H1 (cell line): ENCODE measurements at regions not wholly inside any gene's neighbourhood (a gene's known extent, or its start where the extent isn't known, plus 50 kb on each side); places are given as distances from the start of the nearest gene placed in this dataset.

ENCODE experiments used
- CTCF ChIA-PET: fragments of 300-600 bp; sonication (Branson Sonifier 250); formaldehyde crosslinking; loops from one replicate; lab custom pipeline; 2021; ENCODE audit not compliant: partially characterized antibody; lab: Charles Lee
- POLR2A ChIA-PET: fragments of 300-600 bp; sonication (Branson Sonifier 250); formaldehyde crosslinking; loops from one replicate; lab custom pipeline; 2021; ENCODE audit warnings: inconsistent platforms; ENCODE audit not compliant: partially characterized antibody; lab: Charles Lee
- DNase-seq, 2 experiments: peaks; one replicate each; pipeline versions ENCODE4 v3.0.0 to v3.0.0-alpha.2; 2010 to 2022; ENCODE audit warnings: low spot score in 2 of 2, low read depth in 1 of 2, mixed read lengths in 1 of 2
- FAIRE-seq: peaks from 2 replicates; lab custom pipeline; 2011; peaks lifted over from hg19 to GRCh38; lab: Jason Lieb, UNC
- H2AFZ ChIP-seq: 2 replicates; pipeline ENCODE4 v1.8.1; 2012; ENCODE audit warnings: low read length, inconsistent platforms
- H2AK5ac ChIP-seq: 2 replicates; pipeline ENCODE4 v1.6.1; 2013; ENCODE audit warnings: low read depth, low read length
- H2BK120ac ChIP-seq: replicated peaks from 2 replicates; pipeline ENCODE3; 2013; ENCODE audit warnings: low read depth, low read length, inconsistent platforms
- H2BK12ac ChIP-seq: 2 replicates; pipeline ENCODE4 v1.6.1; 2013; ENCODE audit warnings: low read depth, low read length
- H2BK15ac ChIP-seq: 2 replicates; pipeline ENCODE4 v1.6.1; 2013; ENCODE audit warnings: low read length
- H2BK20ac ChIP-seq: 2 replicates; pipeline ENCODE4 v1.6.1; 2013; ENCODE audit warnings: low read length
- H2BK5ac ChIP-seq: 2 replicates; pipeline ENCODE4 v1.6.1; 2013; ENCODE audit warnings: low read depth, low read length
- H3K14ac ChIP-seq: 2 replicates; pipeline ENCODE4 v1.6.1; 2013; ENCODE audit warnings: inconsistent platforms; ENCODE audit not compliant: insufficient read length
- H3K18ac ChIP-seq: 2 replicates; pipeline ENCODE4 v1.6.1; 2013; ENCODE audit warnings: low read length; ENCODE audit errors: extremely low read depth
- H3K23ac ChIP-seq: 2 replicates; pipeline ENCODE4 v1.6.1; 2013; ENCODE audit warnings: inconsistent platforms; ENCODE audit not compliant: insufficient read length
- H3K23me2 ChIP-seq: 2 replicates; pipeline ENCODE4 v1.6.1; 2013; ENCODE audit warnings: low read depth, low read length
- H3K27ac ChIP-seq: 2 replicates; pipeline ENCODE4 v1.6.1; 2011; ENCODE audit warnings: low read depth, low read length, inconsistent platforms
- H3K27me3 ChIP-seq, 4 experiments: replicated peaks in 1 of 4; 1 replicate in 1 of 4; 2 replicates in 3 of 4; pipeline versions ENCODE4 v1.6.1 to v1.8.1; 2011 to 2013; ENCODE audit warnings: low read length in 3 of 4, mild to moderate bottlenecking in 3 of 4, inconsistent platforms in 2 of 4, mixed read lengths in 2 of 4, moderate library complexity in 1 of 4; ENCODE audit not compliant: control insufficient read depth in 3 of 4, insufficient read depth in 3 of 4; ENCODE audit errors: extremely low read depth in 1 of 4
- H3K36me3 ChIP-seq, 4 experiments: 2 replicates each; pipeline versions ENCODE4 v1.6.1 to v1.8.1; 2011 to 2013; ENCODE audit warnings: mild to moderate bottlenecking in 4 of 4, low read length in 3 of 4, moderate library complexity in 2 of 4, control low read depth in 1 of 4, inconsistent platforms in 1 of 4; ENCODE audit not compliant: insufficient read depth in 4 of 4, control insufficient read depth in 2 of 4
- H3K4ac ChIP-seq: replicated peaks from 2 replicates; pipeline ENCODE3; 2013; ENCODE audit warnings: low read length, low read depth, mixed read lengths, inconsistent platforms; ENCODE audit not compliant: insufficient read length
- H3K4me1 ChIP-seq, 4 experiments: replicated peaks in 1 of 4; 1 replicate in 1 of 4; 2 replicates in 3 of 4; pipeline versions ENCODE4 v1.6.1 to v1.8.1; 2011 to 2013; ENCODE audit warnings: low read length in 3 of 4, inconsistent platforms in 2 of 4, mixed read lengths in 1 of 4; ENCODE audit not compliant: insufficient read depth in 4 of 4, control insufficient read depth in 3 of 4
- H3K4me2 ChIP-seq, 2 experiments: 2 replicates each; pipeline versions ENCODE4 v1.6.1 to v1.8.1; 2011 to 2013; ENCODE audit warnings: low read depth in 2 of 2, low read length in 2 of 2, control low read depth in 1 of 2, inconsistent platforms in 1 of 2, mild to moderate bottlenecking in 1 of 2; ENCODE audit not compliant: insufficient read depth in 1 of 2
- H3K4me3 ChIP-seq, 4 experiments: fragments of 200-600, 300-600 bp in 1 of 4; sonication (generic), shearing (Covaris generic), sonication (Bioruptor Twin) in 1 of 4; 2 replicates each; pipeline versions ENCODE4 v1.5.1 to v1.8.1; 2011 to 2016; ENCODE audit warnings: low read length in 4 of 4, low read depth in 3 of 4, control low read depth in 2 of 4, inconsistent platforms in 2 of 4, mild to moderate bottlenecking in 2 of 4, mixed read lengths in 1 of 4, moderate library complexity in 1 of 4; ENCODE audit not compliant: insufficient read depth in 2 of 4; ENCODE audit errors: extremely low read depth in 1 of 4
- H3K56ac ChIP-seq: replicated peaks from 2 replicates; pipeline ENCODE3; 2013; ENCODE audit warnings: low read depth, mild to moderate bottlenecking, mixed read lengths, low read length, inconsistent platforms; ENCODE audit not compliant: insufficient read length
- H3K79me1 ChIP-seq: 2 replicates; pipeline ENCODE4 v1.6.1; 2013; ENCODE audit warnings: low read depth, low read length, control low read depth
- H3K79me2 ChIP-seq, 2 experiments: 2 replicates each; pipeline versions ENCODE4 v1.6.1 to v1.8.1; 2012 to 2013; ENCODE audit warnings: low read length in 2 of 2, mild to moderate bottlenecking in 2 of 2, inconsistent platforms in 1 of 2; ENCODE audit not compliant: insufficient read depth in 2 of 2, control insufficient read depth in 1 of 2
- H3K9ac ChIP-seq, 4 experiments: replicated peaks in 1 of 4; 1 replicate in 1 of 4; 2 replicates in 3 of 4; pipeline versions ENCODE4 v1.6.1 to v1.8.1; 2011 to 2013; ENCODE audit warnings: low read depth in 3 of 4, low read length in 3 of 4, control low read depth in 2 of 4, mild to moderate bottlenecking in 2 of 4, moderate library complexity in 2 of 4, inconsistent platforms in 1 of 4; ENCODE audit errors: extremely low read depth in 1 of 4
- H3K9me3 ChIP-seq, 2 experiments: 2 replicates each; pipeline versions ENCODE4 v1.6.1 to v1.8.1; 2012 to 2013; ENCODE audit warnings: mild to moderate bottlenecking in 2 of 2, moderate library complexity in 2 of 2, control low read depth in 1 of 2, inconsistent platforms in 1 of 2, low read depth in 1 of 2, low read length in 1 of 2, mixed read lengths in 1 of 2; ENCODE audit not compliant: insufficient read depth in 2 of 2
- H4K20me1 ChIP-seq, 2 experiments: replicated peaks in 1 of 2; 2 replicates each; pipeline versions ENCODE3 to v1.8.1; 2011 to 2013; ENCODE audit warnings: inconsistent platforms in 2 of 2, low read length in 2 of 2, mild to moderate bottlenecking in 1 of 2; ENCODE audit not compliant: insufficient read depth in 2 of 2, control insufficient read depth in 1 of 2
- H4K5ac ChIP-seq: 2 replicates; pipeline ENCODE4 v1.6.1; 2013; ENCODE audit warnings: low read length, low read depth, mixed read lengths, inconsistent platforms; ENCODE audit not compliant: insufficient read length
- H4K8ac ChIP-seq: 2 replicates; pipeline ENCODE4 v1.8.0; 2013; ENCODE audit warnings: mild to moderate bottlenecking, moderate library complexity, low read length, inconsistent platforms; ENCODE audit not compliant: insufficient read depth; ENCODE audit errors: extremely low read depth
- H4K91ac ChIP-seq: replicated peaks from 2 replicates; pipeline ENCODE3; 2013; ENCODE audit warnings: low read length, mixed read lengths, inconsistent platforms; ENCODE audit not compliant: insufficient read length
- CHD1 ChIP-seq: IDR thresholded peaks from 2 replicates; pipeline ENCODE4 v1.6.1; 2012; ENCODE audit warnings: low read depth, low read length, improper control_type of control experiment
- CTCF ChIP-seq, 3 experiments: IDR thresholded peaks; 1 replicate in 2 of 3; 2 replicates in 1 of 3; pipeline versions ENCODE4 v1.5.1 to v1.6.1; 2011; ENCODE audit warnings: low read length in 3 of 3, mild to moderate bottlenecking in 3 of 3, inconsistent platforms in 2 of 3, low read depth in 1 of 3, moderate library complexity in 1 of 3; ENCODE audit not compliant: insufficient read depth in 1 of 3; ENCODE audit errors: control extremely low read depth in 1 of 3
- EZH2 ChIP-seq: fragments of 200-600 bp; sonication (generic); IDR thresholded peaks from 2 replicates; pipeline ENCODE4 v1.7.1; 2012; ENCODE audit warnings: low read depth, mild to moderate bottlenecking, moderate library complexity, low read length, inconsistent platforms; ENCODE audit not compliant: severe bottlenecking
- GABPA ChIP-seq: IDR thresholded peaks from 2 replicates; pipeline ENCODE4 v1.6.1; 2011; ENCODE audit warnings: mild to moderate bottlenecking, low read length, moderate library complexity, borderline replicate concordance; ENCODE audit not compliant: insufficient read depth
- HDAC2 ChIP-seq, 2 experiments: fragments of 300-600 bp in 1 of 2; sonication (generic) in 1 of 2; IDR thresholded peaks; 2 replicates each; pipeline ENCODE4 v1.6.1; 2011 to 2012; ENCODE audit warnings: low read depth in 2 of 2, low read length in 2 of 2, mild to moderate bottlenecking in 2 of 2, moderate library complexity in 2 of 2, borderline replicate concordance in 1 of 2, inconsistent platforms in 1 of 2
- KDM4A ChIP-seq: IDR thresholded peaks from one replicate; pipeline ENCODE4 v1.7.1; 2012; ENCODE audit warnings: low read depth, mild to moderate bottlenecking, moderate library complexity, low read length, inconsistent platforms; ENCODE audit not compliant: severe bottlenecking
- MAFK ChIP-seq: IDR thresholded peaks from 2 replicates; pipeline ENCODE4 v1.6.1; 2012; ENCODE audit warnings: low read depth, mild to moderate bottlenecking, improper control_type of control experiment, low read length
- RAD21 ChIP-seq, 2 experiments: IDR thresholded peaks in 1 of 2; conservative IDR thresholded peaks in 1 of 2; 2 replicates each; pipeline ENCODE4 v1.6.1; 2011; ENCODE audit warnings: low read depth in 2 of 2, low read length in 2 of 2, improper control_type of control experiment in 1 of 2, inconsistent platforms in 1 of 2, mild to moderate bottlenecking in 1 of 2, moderate library complexity in 1 of 2
- SAP30 ChIP-seq: fragments of 300-600 bp; sonication (generic); IDR thresholded peaks from 2 replicates; pipeline ENCODE4 v1.7.1; 2012; ENCODE audit warnings: low read length, moderate library complexity, mild to moderate bottlenecking, inconsistent platforms; ENCODE audit not compliant: insufficient read depth, insufficient replicate concordance
- SIN3A ChIP-seq, 2 experiments: IDR thresholded peaks in 1 of 2; conservative IDR thresholded peaks in 1 of 2; 2 replicates each; pipeline ENCODE4 v1.6.1; 2011 to 2012; ENCODE audit warnings: low read length in 2 of 2, improper control_type of control experiment in 1 of 2, low read depth in 1 of 2, mild to moderate bottlenecking in 1 of 2
- TEAD4 ChIP-seq: IDR thresholded peaks from 2 replicates; pipeline ENCODE4 v1.6.1; 2012; ENCODE audit warnings: low read depth, low read length, inconsistent platforms, mixed read lengths
- WGBS, 2 experiments: shearing (Covaris generic) in 1 of 2; methylation state at CpG; one replicate each; pipeline versions ENCODE4 v1.1.6 to v1.1.7; 2013 to 2015; ENCODE audit warnings: low lambda C conversion rate in 2 of 2, mixed read lengths in 2 of 2, inconsistent platforms in 1 of 2, low coverage in 1 of 2, missing lambda C conversion rate in 1 of 2; ENCODE audit not compliant: insufficient replicate concordance in 2 of 2, insufficient coverage in 1 of 2, insufficient read length in 1 of 2; ENCODE audit errors: extremely low coverage in 1 of 2, missing lambda C conversion rate in 1 of 2; 5-methylcytosine and 5-hydroxymethylcytosine counted together

GRCh38 chr5:161190778-161191177, 338.8 kb upstream of the ATP10B start:
- Histone ChIP-seq H3K9ac (no peak overlapping the region), H3K23me2 (no peaks in the 10 kb centered on the region), H2BK15ac (no peak overlapping the region), H3K27me3 (no peaks in the 10 kb centered on the region), H2AK5ac (no peak overlapping the region), H3K4me2 (no peak overlapping the region), H3K18ac (no peak overlapping the region), H2BK12ac (no peak overlapping the region), H3K4me3 (no peak overlapping the region), H2BK5ac (no peak overlapping the region), H3K23ac (no peak overlapping the region), H4K91ac (no peak overlapping the region), H2AFZ (no peak overlapping the region), H4K20me1 (no peaks in the 10 kb centered on the region), H3K79me1 (no peaks in the 10 kb centered on the region), H3K9me3 (no peaks in the 10 kb centered on the region), H3K4me1 (peaks cover 0 to 11% (median 5%) of the 10 kb centered on the region in 4 experiments; a peak in 4 of 7 replicates), H4K5ac (no peak overlapping the region), H4K8ac (no peak overlapping the region), H3K27ac (no peak overlapping the region), H2BK20ac (no peak overlapping the region), H3K4ac (no peak overlapping the region), H2BK120ac (no peak overlapping the region), H3K56ac (no peak overlapping the region), H3K79me2 (no peaks in the 10 kb centered on the region), H3K14ac (no peak overlapping the region), H3K36me3 (no peaks in the 10 kb centered on the region)
- FAIRE-seq (no peak), DNase-seq (no peak)
- POLR2A ChIA-PET, result no interaction called here
- WGBS, 2 experiments, result 85% methylated on average over 2 of the region's 2 CpGs; no CpG with 5 or more reads in 1 of the 2 experiments
- CTCF ChIA-PET, result no interaction called here
- no peak for TF ChIP-seq GABPA
- no peak for TF ChIP-seq CHD1
- no peak for TF ChIP-seq CTCF (IDR thresholded peaks at IDR 0.05; ENCODE audit: control extremely low read depth in 1 of 3, insufficient read depth in 1 of 3, low read depth in 1 of 3, low read length in 3 of 3)
- no peak for TF ChIP-seq MAFK
- no peak for TF ChIP-seq KDM4A
- no peak for TF ChIP-seq EZH2
- no peak for TF ChIP-seq SAP30
- no peak for TF ChIP-seq SIN3A (conservative IDR thresholded peaks at IDR 0.05 in 1 of 2, IDR thresholded peaks at IDR 0.05 in 1 of 2; ENCODE audit: low read depth in 1 of 2, low read length in 2 of 2)
- no peak for TF ChIP-seq TEAD4
- no peak for TF ChIP-seq RAD21 (IDR thresholded peaks at IDR 0.05 in 1 of 2, conservative IDR thresholded peaks at IDR 0.05 in 1 of 2; ENCODE audit: low read depth in 2 of 2, low read length in 2 of 2)
- no peak for TF ChIP-seq HDAC2 (IDR thresholded peaks at IDR 0.05; ENCODE audit: borderline replicate concordance in 1 of 2, low read depth in 2 of 2, low read length in 2 of 2)
